Hematopoietic multipotent progenitor cell treated with erythropoietin and hydrocortisone succinate and interleukin-3 and kit ligand, for 8 days (in vitro differentiated cells): ENCODE measurements at regions not wholly inside any gene's neighbourhood (a gene's known extent, or its start where the extent isn't known, plus 50 kb on each side); places are given as distances from the start of the nearest gene placed in this dataset.

Experiments used
- DNase-seq: peaks from one replicate; pipeline ENCODE4 v3.0.0-alpha.2; 2015

DNA sequence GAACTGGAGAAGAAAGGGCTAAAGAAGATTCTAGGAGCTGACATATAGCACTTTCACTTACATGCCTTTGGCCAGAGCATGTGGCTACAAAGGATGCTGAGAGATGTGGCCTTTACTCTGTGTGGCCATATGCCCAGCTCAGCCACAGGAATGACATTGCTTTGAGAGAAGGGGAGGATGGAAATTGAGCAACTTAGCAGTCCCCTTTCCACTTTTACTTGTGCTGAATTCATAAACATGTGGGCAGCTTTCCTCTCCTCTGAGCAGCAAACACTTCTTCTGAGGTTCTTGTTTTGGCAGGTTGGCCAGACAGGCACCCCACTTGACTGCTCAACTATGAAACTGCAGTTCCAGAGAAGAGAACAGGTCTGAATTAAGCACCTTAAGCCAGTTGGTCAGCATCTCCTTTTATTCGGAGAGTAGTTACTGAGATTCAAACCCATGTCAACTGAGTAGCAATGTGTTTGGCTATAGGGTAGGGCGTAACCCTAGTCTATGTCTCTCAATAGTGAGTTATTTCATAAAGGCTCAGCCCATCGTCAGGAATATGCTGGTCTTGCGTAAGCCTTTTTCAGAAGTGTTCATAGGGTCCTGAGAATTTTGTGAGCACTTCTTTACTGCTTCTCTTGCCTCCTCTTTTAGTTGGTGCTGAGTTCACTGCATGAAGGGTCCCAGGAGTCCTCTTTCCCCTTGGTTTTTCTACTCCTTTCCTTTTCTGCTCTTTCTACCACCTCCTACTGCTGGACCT is 134.5 kb downstream of the PALM2AKAP2 start:
- DNase-seq: no peak

DNA sequence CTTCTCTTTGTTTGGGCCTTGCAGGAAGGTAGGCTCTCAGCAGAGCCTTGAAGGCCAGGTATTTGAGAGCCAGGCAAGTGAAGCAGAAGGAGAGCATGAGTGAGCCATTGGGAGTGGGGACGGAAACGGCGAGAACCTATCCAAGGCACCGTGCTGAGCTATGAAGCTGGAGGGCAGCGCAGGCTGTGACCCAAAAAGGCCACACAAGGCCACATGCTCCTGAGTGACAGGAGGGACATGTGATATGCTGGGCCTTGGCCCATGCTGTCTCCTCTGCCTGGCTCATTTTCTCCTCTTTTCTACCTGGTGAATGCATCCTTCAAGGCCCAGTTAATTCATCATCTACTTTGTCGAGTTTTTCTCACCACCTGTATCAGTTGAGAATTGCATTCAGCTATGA is 136.3 kb downstream of the PALM2AKAP2 start:
- DNase-seq: no peak

DNA sequence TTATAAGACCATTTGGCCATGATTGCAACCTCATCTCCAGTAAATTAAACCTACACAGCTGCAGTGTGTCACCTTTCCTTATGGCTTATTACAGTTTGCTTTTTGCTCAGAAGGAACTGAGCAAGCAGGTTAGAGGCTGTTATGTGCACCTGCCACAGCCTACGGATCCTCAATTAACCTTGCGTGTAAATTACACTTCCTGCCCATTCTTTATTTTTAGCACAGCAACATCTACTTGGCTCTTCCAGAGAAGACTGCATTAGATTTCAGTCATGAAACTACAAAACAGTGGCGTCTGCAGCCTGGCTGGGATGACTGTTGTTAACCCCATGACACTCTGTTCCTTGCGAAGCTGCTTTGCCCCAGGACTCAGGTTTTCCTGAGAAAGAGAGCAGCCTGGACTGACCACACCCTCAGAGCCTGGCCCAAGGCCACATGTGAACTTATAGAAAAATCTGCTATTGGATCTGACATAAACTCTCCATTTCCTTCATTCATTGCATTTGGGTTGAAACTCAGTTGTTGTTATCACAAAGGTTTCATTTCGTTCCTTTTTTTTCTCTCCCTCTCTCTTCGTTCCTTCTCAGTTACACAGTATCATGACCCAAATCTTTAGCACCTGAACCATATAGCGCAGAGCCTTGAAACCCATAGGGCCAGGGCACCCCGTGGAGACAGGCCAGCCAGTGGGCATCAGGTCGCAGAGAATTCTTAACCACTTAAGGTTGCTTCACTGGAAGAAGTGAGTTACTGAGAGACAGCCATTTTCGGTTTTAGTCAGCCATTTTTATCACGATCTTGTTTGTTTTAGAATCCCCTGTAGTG is 138.6 kb downstream of the PALM2AKAP2 start:
- no peak for DNase-seq

DNA sequence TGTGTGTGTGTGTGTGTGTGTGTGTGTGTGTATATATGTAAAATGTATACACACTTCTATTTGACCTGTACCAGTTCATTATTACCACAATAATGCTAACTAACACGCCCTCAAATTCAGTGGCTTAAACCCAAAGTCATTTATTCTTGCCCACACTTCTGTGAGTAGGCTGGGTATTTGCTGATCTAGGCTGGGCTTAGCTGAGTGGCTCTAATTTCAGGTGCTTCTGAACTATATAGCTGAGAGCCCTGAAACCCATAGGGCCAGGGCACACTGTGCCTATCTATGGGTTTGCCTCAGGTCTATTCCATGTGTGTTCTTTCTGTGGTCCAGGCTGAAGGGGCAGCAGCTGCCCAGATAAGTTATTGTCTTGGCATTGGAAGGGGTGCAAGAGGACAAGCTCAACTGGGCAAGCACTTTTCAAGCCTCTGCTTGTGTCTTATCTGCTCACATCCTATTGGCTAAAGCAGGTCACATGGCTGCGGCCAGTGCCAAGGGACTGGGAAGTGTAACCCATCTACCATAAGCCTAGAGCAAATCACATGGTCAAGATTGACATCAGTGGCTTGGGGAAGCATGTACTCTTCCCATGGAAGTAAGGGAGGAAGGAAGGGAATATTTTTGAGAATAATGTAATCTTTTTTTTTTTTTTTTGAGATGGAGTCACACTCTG is 139.9 kb downstream of the PALM2AKAP2 start:
- DNase-seq: no peak

DNA sequence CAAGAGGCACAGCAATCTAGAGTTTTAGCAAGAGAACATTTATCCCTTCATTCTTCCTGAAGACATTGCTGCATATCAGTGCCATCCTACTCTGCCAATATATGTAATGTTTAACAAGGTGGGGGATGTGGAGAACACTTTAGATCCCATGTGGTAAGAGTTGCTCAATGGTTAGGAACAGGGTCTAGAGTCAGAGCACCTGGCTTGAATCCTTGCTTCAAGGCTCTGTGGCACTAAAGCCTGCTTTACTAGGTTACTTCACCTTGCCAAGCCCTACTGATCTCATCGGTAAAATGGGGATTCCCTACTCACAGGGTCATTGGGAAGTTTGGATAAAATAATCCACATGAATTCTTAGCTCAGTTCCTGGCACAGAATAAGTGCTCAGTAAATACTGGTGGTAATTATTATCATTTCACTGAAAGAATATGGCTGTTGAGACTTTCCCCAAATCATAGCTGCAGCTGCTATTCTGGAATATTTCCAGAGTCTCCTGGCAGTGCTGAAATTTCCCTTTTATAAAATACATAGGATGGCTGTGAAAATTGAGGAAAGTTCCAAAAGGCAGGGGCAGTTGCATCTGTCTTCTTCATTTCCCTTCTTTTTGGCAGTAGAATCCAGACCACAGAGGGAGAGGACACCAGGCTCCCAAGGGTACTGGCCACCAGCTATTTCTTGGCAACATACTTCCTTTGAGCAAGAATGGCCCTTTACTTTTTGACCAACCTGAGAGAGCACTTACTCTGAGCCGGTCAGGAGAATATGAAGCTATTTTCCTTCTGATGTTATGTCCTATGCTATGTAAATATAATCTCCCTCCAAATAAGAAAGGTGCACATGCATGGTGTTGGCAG is 142.8 kb downstream of the PALM2AKAP2 start:
- DNase-seq: no peak

DNA sequence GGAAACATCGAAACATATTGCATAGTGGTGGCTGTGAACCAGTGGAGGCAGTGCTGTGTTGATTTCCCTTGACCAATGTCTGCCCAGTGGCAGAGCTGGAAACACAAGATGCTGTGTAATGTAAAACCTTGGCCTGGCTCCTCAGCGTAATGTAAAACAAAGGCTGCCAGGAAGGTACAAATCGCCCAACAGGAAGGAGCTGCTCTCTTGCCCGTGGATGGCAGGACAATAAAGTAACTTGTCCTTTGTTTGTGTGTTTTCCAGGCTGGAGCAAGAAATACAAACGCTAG is 143.4 kb downstream of the PALM2AKAP2 start:
- DNase-seq: no peak

DNA sequence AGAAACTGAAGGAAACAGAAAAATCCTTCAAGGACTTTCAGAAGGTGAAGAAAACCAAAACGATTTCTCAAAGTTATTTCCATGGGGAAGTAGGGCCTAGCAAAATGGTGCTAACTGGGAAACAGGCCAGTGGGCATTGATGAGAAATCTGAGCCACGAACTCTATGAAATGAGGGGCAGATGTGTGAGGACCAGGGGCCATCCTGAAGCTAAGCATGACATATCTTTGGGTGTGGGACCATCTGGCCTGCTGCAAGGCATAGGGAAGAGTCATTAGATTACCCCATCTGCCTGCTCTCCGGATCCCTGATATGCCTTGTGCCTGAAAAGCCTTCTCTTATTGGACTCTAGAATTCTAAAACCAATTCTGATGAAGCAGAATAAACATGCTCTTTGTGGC is 143.8 kb downstream of the PALM2AKAP2 start:
- DNase-seq: no peak

DNA sequence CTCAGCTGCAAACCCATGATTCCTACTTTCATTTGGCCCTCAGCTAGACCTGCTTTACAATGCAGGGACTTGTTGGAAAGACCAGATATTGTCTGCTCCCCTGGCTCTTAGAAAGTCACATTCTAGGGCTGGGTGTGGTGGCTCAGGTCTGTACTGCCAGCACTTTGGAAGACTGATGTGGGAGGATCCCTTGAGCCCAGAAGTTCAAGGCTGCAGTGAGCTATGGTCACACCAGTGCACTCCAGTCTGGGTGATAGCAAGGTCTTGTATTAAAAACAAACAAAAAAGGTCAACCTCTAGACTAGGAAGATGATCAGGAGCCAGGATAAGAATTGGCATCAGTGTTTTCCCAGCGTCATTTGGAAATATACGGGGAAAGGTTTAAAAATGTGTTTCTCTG is 145.8 kb downstream of the PALM2AKAP2 start:
- no peak for DNase-seq

DNA sequence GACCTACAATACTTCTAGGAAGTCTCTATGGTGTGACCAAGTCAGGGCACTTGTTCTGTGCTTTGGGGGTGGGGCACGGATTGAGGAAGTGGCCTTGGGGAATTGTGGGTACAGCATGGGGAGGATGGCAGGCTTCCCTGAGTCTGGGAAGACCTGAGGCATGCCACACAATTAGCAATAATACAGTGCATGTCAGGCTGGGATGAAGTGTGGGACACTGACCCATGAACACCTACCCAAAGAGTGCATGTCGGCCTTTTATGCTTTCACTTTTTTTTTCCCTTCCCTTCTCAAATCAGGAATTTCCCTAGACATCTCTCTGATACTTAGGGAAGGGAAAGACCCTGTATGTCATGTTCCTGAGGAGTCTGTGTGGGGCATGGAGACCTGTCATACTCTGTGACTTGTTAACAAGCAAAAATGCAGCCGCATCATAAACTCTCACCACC is 146.4 kb downstream of the PALM2AKAP2 start:
- no peak for DNase-seq

DNA sequence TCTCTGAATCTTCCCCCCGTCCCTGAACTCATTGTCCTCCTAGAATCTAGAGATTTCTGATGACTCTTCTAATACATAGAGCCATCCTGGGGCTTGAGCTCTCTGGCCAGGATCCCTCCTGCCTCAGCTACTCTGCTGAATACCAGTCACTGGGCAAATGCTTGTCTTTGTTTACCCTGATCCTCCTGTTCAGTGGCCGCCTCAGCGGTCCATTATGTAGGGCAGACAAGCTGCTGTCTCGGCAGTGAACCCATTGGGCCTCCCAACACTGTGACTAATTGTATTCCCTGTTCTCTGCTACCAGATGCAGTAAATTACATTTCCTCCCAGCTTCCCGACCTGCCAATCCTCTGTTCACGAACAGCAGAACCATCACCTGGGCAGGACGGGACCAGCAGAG is 151.6 kb downstream of the PALM2AKAP2 start:
- DNase-seq: no peak

DNA sequence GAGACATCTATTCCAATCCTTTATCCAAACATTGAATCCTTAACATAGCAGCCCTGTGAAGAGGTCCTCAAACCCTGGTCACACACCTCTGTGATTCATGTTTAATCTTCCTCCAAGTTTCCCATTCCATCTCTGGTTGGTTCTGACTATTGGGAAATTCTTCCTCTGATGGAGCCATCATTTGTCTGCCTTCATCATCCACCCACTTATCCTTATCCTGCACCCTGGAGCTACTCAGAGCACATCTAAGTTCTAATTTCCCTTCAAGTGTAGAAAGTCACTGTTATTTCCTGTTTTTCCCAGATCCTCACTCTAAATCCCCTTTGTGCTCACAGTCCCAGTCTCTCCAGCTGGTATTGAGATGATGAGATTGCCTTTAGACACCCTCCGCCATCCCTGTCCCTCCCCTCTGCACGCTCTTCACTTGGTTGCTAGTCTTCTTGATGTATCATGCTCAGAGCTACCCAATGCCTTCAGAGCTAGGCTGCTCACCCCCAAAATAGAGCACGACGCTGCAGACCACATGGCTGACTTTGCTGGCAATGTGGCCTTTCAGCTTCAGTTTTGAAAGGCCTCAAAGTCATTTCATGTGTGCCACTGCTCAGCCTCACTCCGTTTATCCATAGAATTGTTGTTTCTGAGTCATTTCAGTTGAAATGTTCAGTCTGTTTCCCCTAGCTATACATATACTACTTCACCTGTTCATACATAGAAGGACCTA is 154.3 kb downstream of the PALM2AKAP2 start:
- no peak for DNase-seq

DNA sequence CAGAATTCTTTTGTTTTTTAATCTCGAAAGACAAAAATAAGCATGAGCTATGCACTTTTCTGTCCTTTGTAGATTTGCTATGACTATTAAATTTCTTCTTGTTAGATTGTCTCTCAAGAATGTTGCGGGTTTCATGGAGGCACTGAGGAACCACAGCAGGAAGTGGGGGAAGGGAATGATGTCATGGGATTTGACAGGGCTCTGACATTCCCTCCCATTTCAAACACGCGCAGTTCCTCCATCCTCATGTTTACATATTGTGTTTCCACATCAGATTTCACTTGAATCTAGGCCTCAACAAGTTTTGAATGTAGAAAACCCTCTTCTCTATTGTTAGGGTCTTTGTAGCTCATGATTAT is 154.8 kb downstream of the PALM2AKAP2 start:
- no peak for DNase-seq

DNA sequence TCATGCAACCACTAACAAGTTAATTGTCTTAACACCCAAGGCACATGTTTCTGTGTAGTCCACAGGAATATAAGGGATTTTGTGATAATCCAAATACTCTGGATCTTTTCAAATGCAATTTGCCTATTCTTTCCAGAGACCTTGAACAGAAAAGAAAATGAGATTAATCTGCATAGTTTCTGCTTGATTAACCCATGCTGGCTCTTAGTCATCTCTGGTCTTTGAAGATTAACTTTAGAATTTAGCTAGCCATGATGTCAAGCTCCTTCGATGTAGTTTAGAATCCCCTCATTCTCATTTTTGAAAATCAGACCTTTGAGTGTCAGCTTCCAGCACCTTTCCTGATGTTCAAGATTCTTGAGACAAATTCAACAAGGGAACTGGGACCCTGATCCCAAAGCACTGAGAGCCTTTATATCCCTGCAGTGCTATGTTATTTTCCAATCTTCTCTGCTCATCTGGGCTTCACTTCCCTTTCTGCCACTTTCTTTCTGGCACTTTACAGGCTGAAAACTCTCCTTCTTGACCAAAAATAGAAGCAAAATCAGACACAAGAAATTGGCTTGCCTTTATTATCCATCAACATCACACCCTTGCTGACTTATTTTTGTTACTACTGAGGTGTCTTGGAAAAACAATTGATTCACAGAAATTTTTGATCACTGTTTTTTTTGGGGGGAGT is 155.5 kb downstream of the PALM2AKAP2 start:
- no peak for DNase-seq

DNA sequence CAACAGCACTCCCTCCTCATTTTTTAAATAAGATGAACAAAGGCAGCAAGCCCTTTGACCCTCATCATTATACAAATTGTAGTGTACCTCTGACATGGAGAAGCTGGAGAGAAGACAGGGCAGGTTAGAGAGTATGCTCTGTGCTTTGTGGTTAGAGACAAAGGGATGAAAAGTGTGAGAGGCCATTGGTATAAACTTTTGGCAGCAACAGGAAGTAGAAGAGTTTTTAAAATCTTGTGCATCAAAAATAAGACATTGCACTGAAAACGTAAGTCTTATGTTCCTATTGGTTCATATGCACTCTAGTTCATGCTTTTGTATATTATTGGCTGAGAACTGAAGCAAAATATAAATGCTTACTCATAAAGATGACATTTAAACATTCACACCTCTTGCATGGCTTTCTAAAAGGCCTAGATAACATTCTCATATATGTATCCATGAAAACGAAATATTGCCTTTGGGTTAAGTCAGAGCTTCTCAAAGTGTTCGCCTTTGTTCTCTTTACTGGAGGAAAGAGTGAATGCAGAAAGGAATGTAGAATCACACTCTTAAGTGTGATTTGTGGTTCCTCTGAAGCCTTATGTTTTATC is 158.0 kb downstream of the PALM2AKAP2 start:
- DNase-seq: no peak

DNA sequence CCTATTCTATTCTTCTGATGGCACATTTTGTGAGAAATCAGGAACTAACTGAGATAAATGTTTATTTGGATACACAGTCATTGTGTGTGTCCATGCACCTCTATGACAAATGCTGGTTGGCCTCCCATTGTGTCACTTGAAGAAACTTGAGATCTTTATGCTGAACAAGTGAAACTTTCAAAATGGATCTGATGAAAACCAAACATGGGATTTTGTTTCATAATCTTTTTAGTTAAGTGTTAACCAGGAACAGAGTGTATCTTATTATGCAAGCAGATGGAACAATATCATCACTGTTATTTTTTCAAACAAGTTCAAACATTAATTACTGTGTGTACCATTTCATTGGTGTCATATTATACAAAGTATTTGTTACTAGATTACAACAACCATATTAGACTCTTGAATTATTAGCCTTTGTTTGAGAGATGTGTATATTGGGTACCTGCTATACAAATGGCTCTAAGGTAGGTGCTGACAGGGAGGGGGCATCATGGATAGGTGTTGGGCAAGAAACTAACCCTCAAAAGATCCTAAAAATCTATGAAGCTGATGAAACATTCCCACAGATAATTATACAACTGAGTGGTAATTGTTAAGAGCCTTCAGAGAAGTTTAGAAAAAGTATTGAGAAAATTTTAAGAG is 159.8 kb downstream of the PALM2AKAP2 start:
- DNase-seq: no peak

DNA sequence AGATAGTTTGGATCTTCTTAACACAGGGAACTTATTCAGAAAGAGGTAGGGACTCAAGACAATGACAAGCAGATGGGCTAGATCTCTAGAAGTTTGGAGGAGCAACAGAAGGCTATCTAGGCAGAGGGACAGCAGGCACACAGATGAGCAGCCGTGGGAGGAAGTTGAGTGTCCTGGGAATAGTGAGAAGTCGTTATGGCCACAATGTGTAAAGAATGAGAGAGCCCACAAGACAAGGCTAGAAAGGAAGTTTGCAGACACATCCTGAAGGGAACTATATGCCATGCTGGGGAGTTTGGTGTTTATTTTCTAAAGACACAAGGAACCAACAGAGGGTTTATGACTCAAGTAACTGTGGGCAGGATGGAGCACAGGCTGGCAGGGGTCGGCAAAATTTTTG is 160.6 kb downstream of the PALM2AKAP2 start:
- DNase-seq: no peak

DNA sequence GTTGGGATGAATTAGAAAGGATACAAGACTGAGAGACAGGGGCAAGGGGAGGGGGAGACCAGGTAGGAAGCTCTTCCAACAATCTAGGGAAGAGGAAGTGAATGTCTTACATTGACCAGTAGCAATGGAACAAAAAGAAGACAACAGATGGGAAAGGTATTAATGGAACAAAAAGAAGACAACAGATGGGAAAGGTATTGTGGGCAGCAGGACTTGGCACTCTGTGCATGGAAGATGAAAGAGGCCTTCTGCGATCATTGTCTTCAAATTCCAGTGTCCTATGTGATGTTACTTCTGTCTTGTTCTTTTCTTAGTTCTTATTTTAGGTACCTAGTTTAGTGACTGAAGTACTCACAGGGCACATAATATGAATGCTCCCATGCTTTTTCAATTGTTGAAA is 161.8 kb downstream of the PALM2AKAP2 start:
- DNase-seq: no peak

DNA sequence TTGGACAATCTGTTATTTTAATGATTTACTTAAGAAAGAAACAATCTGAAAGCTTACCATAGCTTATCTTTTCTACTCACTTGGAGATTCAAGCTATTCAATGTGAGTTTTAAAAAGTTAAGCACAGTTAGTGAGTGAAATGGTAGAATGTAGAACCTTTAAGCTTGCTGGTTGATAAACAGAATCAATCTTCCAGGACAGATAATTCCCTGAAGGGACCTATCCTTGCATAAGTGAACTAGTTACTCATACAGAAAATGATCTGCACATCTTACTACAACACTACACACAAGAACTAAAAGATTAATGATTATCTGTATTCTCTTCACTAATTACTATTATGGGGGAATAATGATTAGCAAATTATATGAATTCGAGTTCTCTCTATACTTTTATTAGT is 165.6 kb downstream of the PALM2AKAP2 start:
- no peak for DNase-seq

DNA sequence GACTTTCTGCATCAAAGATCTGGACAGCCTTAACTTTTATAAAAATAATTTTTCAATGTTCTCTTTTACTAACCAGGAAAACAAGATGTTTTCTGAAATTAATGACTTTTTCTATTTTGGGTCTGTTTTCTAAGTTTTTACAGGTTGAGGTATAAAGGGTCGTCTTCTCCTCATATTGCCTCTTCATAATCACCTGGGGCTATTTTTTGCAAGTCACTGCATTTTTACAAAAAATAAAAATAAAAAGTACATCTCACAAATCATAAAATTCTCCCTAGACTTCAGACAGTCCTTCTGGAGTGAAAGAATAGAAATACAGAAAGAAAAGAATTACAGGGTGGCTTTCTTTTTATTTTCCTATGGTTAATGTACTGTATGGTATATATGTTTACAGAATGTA is 168.5 kb downstream of the PALM2AKAP2 start:
- no peak for DNase-seq

DNA sequence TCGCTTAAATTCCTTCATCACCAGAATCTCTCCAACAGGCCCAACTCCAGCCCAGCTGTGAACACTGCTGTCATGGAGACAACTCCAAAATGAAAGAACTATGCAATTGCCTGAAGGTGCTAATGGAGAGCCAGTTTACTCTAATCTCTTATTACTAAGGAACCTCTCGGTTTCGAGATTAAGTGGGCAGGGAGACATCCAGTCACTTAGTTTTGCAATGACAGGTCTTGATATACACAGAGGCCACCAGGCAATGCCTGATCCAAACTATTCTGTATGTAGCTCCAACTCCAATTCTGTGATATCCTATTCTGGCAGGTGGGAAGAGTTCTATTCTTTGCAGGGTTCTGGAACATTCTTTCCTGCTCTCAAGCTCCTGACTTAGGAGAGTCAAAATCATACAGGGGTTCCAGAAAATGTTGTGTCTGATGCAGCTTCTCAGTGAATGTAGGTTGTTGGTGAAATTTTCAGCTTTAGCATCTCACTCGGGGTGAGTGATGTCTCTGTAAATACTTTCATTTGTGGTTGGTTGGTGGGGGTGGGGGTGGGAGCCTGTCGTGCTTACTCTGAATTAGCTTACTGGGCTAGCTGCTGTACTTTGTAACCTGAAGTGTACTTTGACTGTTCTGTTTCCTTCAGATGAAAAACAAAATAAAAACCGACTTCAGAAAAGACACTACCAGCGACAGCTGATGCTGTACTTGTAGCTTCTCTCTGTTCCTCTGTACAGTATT is 170.9 kb downstream of the PALM2AKAP2 start:
- DNase-seq: no peak
